DND-41 (cell line): ENCODE measurements at regions not wholly inside any gene's neighbourhood (a gene's known extent, or its start where the extent isn't known, plus 50 kb on each side); places are given as distances from the start of the nearest gene placed in this dataset.
A peak's percentile ranks its signal among the peaks of the same experiment; 100 is the strongest.

ENCODE experiments used
- ATAC-seq: fragments of 200-7000 bp; cut with Tn5 transposase; 3 replicates; pipeline ENCODE4 v1.9.1; 2021; ENCODE audit warnings: low read depth; ENCODE audit not compliant: insufficient read depth
- DNase-seq: peaks from one replicate; pipeline ENCODE4 v3.0.0-alpha.2; 2020
- H2AFZ ChIP-seq: 2 replicates; pipeline ENCODE4 v1.6.0; 2012; ENCODE audit warnings: low read depth, low read length
- H3K27ac ChIP-seq: 2 replicates; pipeline ENCODE4 v1.5.1; 2012; ENCODE audit warnings: low read length, inconsistent platforms
- H3K27me3 ChIP-seq: fragments of 200-600 bp; sonication (generic); 2 replicates; pipeline ENCODE4 v1.6.0; 2012; ENCODE audit warnings: low read length, mild to moderate bottlenecking, inconsistent platforms; ENCODE audit not compliant: insufficient read depth, poor library complexity
- H3K36me3 ChIP-seq: 2 replicates; pipeline ENCODE4 v1.5.1; 2012; ENCODE audit warnings: low read length, inconsistent platforms; ENCODE audit not compliant: insufficient read depth
- H3K4me1 ChIP-seq: 2 replicates; pipeline ENCODE4 v1.5.1; 2012; ENCODE audit warnings: mild to moderate bottlenecking, low read length; ENCODE audit not compliant: insufficient read depth
- H3K4me2 ChIP-seq: 2 replicates; pipeline ENCODE4 v1.6.0; 2012; ENCODE audit warnings: mild to moderate bottlenecking, moderate library complexity, low read length, inconsistent platforms; ENCODE audit not compliant: insufficient read depth
- H3K4me3 ChIP-seq, 2 experiments: fragments of 200-600 bp in 1 of 2; shearing (Covaris generic) in 1 of 2; 2 replicates each; pipeline ENCODE4 v1.5.1; 2012 to 2016; ENCODE audit warnings: inconsistent platforms in 2 of 2, low read length in 2 of 2, mild to moderate bottlenecking in 2 of 2, low read depth in 1 of 2, moderate library complexity in 1 of 2
- H3K79me2 ChIP-seq: 2 replicates; pipeline ENCODE4 v1.6.0; 2012; ENCODE audit warnings: low read length, inconsistent platforms; ENCODE audit not compliant: insufficient read depth
- H3K9ac ChIP-seq: 2 replicates; pipeline ENCODE4 v1.6.0; 2012; ENCODE audit warnings: low read depth, mild to moderate bottlenecking, inconsistent platforms, low read length, moderate library complexity
- H3K9me3 ChIP-seq: 2 replicates; pipeline ENCODE4 v1.5.1; 2012; ENCODE audit warnings: low read length, moderate library complexity, mild to moderate bottlenecking, inconsistent platforms; ENCODE audit not compliant: insufficient read depth, severe bottlenecking
- H4K20me1 ChIP-seq: 2 replicates; pipeline ENCODE4 v1.6.0; 2012; ENCODE audit warnings: low read length; ENCODE audit not compliant: insufficient read depth
- CTCF ChIP-seq: IDR thresholded peaks from 2 replicates; pipeline ENCODE4 v1.5.1; 2012; ENCODE audit warnings: borderline replicate concordance, low read length, moderate library complexity, mild to moderate bottlenecking; ENCODE audit not compliant: poor library complexity, severe bottlenecking; ENCODE audit errors: extremely low read depth
- EZH2 ChIP-seq: IDR thresholded peaks from 3 replicates; pipeline ENCODE4 v1.6.1; 2012; ENCODE audit warnings: borderline replicate concordance, low read depth, mild to moderate bottlenecking, moderate library complexity, low read length, inconsistent platforms; ENCODE audit not compliant: severe bottlenecking

- H4K20me1 ChIP-seq, result no peaks in the 10 kb centered on the region
- no peak overlapping the region for H3K4me3 ChIP-seq
- no peaks in the 10 kb centered on the region for H3K9me3 ChIP-seq
- H2AFZ ChIP-seq, result no peak overlapping the region
- H3K4me1 ChIP-seq, result no peaks in the 10 kb centered on the region
- no peak for ATAC-seq
- no peak overlapping the region for H3K4me2 ChIP-seq
- no peak overlapping the region for H3K27ac ChIP-seq
- no peaks in the 10 kb centered on the region for H3K79me2 ChIP-seq
- no peaks in the 10 kb centered on the region for H3K27me3 ChIP-seq
- TF ChIP-seq EZH2, result no peak
- TF ChIP-seq CTCF, result no peak
- no peaks in the 10 kb centered on the region for H3K36me3 ChIP-seq
- H3K9ac ChIP-seq, result no peak overlapping the region
- DNase-seq, result no peak
These were observed 318.4 kb downstream of the GADD45G start for GRCh38 chr9:89923174-89923573.

GRCh38 chr9:89923961-89924504, 319.2 kb downstream of the GADD45G start:
- H3K4me1 ChIP-seq, result peaks cover 3% of the 10 kb centered on the region
- H3K79me2 ChIP-seq, result no peaks in the 10 kb centered on the region
- TF ChIP-seq CTCF, result peak; percentile 35
- TF ChIP-seq EZH2, result no peak
- DNase-seq (no peak), ATAC-seq (no peak)
- no peak overlapping the region for H2AFZ ChIP-seq
- H4K20me1 ChIP-seq, result no peaks in the 10 kb centered on the region
- H3K9me3 ChIP-seq, result no peaks in the 10 kb centered on the region
- no peak overlapping the region for H3K4me3 ChIP-seq
- no peaks in the 10 kb centered on the region for H3K27me3 ChIP-seq
- no peaks in the 10 kb centered on the region for H3K36me3 ChIP-seq
- H3K9ac ChIP-seq, result no peak overlapping the region
- H3K27ac ChIP-seq, result no peak overlapping the region
- no peak overlapping the region for H3K4me2 ChIP-seq

GRCh38 chr9:89924611-89925010, 319.8 kb downstream of the GADD45G start:
- H3K4me2 ChIP-seq, result no peak overlapping the region
- no peak overlapping the region for H2AFZ ChIP-seq
- DNase-seq (no peak), ATAC-seq (no peak)
- no peaks in the 10 kb centered on the region for H3K27me3 ChIP-seq
- H3K4me3 ChIP-seq, result no peak overlapping the region
- TF ChIP-seq CTCF (no peak), EZH2 (no peak)
- peaks cover 9% of the 10 kb centered on the region for H3K4me1 ChIP-seq
- H3K9me3 ChIP-seq, result no peaks in the 10 kb centered on the region
- H3K79me2 ChIP-seq, result no peaks in the 10 kb centered on the region
- H3K36me3 ChIP-seq, result no peaks in the 10 kb centered on the region
- H4K20me1 ChIP-seq, result no peaks in the 10 kb centered on the region
- no peak overlapping the region for H3K27ac ChIP-seq
- no peak overlapping the region for H3K9ac ChIP-seq

GRCh38 chr9:89926167-89926566, 321.4 kb downstream of the GADD45G start:
- H3K4me2 ChIP-seq, result no peak overlapping the region
- H3K4me1 ChIP-seq, result peaks cover 20% of the 10 kb centered on the region
- no peak overlapping the region for H3K4me3 ChIP-seq
- DNase-seq, result no peak
- TF ChIP-seq CTCF, result no peak
- TF ChIP-seq EZH2, result no peak
- no peak for ATAC-seq
- H4K20me1 ChIP-seq, result no peaks in the 10 kb centered on the region
- H3K9me3 ChIP-seq, result no peaks in the 10 kb centered on the region
- H2AFZ ChIP-seq, result no peak overlapping the region
- H3K27me3 ChIP-seq, result no peaks in the 10 kb centered on the region
- no peaks in the 10 kb centered on the region for H3K36me3 ChIP-seq
- no peaks in the 10 kb centered on the region for H3K79me2 ChIP-seq
- H3K27ac ChIP-seq, result no peak overlapping the region
- no peak overlapping the region for H3K9ac ChIP-seq
